DMS 273 (cell line): ENCODE measurements at regions not wholly inside any gene's neighbourhood (a gene's known extent, or its start where the extent isn't known, plus 50 kb on each side); places are given as distances from the start of the nearest gene placed in this dataset.
"Not testable (repeated sequence)": the region's sequence is repeated elsewhere in the genome, so short reads cannot be mapped to it uniquely, and the experiment has no call there.

Source experiments
- DNase-seq: peaks from one replicate; lab custom pipeline; 2025; ENCODE audit not compliant: unreplicated experiment; lab: John Stamatoyannopoulos, UW

DNA sequence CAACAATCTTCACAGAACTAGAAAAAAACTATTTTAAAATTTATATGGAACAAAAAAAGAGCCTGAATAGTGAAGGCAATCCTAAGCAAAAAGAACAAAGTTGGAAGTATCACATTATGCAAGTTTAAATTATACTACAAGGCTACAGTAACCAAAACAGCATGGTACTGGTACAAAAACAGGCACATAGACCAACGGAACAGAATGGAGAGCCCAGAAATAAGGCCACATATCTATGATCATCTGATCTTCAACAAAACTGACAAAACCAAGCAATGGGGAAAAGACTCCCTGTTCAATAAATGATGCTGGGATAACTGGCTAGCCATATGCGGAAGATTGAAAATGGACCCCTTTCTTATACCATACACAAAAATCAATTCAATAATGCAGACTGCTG is 74.4 kb upstream of the RTN4 start:
- DNase-seq = not testable (repeated sequence)

DNA sequence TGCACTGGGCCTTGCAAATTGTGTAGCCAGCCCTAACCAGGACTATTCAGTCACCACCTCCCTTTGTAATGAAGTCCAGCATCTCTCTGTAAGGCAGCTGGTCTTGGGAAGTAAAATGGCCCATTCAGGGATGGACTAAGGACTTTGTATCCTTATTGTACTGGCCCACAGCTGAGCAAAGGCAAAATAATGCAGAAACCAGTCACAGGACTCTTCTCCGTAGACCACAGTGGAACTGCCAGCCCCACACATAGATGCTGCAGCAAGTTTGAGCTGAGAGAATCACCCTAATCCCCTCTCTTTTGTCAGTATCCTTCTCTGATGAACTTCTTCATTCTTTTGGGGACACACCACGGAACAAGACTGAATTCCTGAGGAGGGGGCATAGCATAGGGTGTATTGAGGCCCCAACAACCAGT is 73.6 kb upstream of the RTN4 start:
- no peak for DNase-seq

DNA sequence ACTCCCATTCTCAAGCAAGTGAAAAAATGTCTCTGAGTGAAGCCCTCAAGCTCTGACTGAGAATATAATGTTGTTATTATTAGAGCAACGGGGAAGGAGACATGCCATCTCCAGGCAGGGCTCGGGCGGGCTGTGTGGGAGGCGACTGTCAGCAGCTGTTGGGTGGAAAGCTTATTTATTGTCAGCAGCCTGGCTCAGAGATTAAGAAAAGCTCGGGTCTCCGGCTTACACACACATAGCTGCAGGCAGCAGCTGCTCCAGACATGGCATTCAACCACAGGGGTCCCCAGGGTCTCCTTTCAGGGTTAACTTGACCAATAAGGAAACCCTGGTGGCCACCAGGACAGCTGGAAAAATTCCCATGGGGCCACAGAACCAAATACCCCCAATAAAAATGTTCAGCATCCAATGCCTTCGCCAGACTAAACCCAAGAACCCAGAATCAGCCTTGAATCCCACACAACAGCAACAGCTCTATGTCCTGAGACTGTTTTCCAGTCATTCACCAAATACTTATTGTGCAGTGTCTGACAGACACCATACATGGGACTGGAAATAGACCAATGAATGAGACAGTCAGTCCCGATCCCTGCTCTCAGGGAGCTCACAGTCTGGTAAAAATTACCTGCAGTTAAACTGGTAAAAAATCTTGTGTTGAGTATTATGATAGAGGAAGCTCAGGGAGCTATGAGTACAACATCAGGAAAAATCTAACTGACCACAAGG is 70.5 kb upstream of the RTN4 start:
- DNase-seq = peak; percentile 95

DNA sequence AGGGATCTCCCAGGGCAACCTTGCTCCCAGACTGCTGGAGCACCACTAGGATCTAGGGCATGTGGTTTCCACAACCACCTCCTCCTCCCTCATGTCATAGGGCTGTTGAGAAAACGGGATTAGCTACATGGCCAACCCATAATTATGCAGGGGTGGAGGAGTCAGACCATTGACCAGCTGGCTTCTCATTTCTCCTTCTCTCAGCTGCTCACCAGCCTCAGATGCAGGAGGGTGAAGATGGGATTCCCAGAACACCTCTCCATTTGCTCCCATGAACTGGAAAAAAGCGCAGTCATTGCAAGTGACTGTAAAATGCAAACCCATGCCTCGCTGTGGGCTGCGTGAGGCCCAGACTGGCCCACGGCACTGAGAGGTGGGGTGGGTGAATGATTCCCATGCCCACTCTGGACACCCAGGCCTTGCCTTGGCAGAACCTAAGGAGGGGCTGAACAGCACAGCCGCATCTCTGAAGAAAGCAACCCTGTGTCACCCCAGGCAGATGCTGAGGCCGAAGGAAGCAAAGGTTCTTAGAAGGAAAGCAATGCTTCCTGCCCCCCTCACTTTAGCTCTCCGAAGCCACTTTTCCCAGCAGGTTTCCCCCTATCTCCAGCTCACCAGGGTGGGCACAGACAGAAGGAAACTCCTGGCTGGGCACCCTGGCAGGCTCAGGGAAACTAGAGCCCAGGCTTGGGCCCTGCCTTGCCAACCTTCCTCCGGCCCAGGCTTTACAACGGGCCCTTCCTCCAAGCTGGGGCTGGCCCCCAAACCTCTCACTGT is 69.6 kb upstream of the RTN4 start:
- peak; percentile 92 for DNase-seq

DNA sequence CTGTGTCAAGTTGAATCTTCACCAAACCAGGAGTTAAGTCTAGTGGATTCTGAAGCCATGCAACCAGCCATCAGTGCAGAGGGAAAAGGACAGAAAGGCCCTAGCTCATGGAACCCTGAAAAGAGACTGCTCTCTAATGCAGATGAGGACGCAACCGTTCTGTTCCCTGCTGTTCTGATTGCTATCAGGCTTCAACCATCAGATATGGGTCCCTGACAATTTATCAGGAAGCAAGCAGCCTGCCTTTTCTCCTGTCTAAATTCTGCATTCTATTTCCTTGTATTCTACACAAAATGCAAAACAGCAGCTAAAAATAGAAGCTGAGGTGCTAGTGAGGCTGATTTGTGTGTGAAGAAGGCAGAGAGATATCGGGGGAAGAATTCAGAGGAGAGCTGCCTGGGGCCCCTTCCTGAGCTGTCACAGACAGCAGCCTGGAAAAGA is 68.4 kb upstream of the RTN4 start:
- DNase-seq = no peak

DNA sequence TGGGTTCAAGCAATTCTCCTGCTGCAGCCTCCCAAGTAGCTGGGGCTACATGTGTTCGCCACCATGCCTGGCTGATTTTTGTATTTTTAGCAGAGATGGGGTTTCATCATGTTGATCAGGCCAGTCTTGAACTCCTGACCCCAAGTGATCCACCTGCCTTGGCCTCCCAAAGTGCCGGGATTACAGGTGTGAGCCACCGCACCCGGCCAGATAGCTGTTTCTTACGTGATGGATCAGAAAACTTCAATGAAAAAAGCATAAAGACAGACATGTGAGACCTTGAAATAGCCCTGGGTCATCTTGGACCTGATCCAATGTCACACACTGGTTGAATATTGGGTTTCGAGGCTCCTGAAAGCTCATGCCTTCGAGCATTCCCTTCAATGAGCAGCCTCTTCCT is 66.7 kb upstream of the RTN4 start:
- DNase-seq = no peak

DNA sequence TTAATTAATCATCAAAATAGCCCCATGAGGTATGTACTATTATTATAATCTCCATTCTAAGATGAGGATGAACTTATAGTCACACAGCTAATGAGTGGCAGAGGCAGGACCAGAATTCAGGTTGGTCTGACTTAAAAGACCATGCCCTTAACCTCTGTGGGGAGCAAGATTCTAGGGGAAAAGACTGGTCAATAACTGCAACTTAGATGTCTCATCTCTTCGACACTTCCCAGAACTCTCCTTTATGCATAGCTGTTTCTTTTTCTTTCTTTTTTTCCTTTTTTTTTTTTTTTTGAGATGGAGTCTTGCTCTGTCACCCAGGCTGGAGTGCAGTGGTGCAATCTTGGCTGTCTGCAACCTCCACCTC is 66.3 kb upstream of the RTN4 start:
- no peak for DNase-seq

DNA sequence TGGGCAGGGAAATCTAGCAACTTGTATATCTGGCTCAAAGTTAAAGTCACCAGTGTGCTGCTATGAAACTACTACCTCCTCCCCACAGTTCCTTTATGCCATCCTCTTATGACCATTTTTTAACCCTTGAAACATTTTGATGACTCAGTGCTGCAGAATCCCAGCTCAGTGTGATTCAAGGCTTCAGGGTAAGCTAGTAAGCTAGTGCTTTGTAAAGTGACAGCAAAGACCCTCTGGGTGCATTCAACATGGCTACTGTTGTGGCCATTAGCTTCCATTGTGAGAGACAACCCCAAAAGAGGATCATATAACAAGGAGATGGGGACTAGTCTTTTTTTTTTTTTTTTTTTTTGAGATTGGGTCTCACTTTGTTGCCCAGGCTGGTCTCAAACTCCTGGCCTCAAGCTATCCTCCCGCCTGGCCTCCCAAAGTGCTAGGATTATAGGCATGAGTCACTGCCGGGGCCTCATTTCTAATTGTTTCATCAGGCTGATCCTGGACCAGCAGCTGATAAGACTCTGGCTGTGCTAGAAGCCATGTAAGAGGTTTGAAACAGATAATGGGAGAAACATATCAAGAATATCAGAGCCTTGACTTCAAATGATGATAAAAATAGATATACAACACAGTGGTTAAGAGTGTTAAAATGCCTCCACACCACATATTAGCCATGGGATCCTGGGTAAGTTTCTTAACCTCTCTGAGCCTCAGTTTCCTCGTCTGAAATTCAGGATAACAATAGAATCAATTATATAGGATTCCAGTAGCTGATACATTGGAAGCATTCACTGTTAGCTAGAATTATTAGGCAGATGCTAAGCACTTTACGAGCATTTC is 65.7 kb upstream of the RTN4 start:
- DNase-seq = no peak

DNA sequence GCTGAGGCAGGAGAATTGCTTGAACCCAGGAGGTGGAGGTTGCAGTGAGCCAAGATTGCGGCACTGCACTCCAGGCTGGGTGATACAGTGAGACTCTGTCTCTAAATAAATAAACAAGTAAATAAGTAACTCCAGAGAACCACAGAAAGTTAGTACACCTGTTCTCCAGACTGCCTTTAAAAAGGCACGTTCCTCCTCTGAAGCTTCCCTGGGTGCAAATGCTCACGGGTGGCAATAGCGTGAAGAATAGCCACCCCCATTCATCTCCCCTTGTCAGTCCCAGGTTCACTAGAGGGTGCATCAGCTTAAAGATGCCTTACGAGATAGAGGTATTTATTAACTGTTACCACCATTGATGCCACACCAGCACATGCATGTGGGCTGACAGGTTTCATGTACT is 64.3 kb upstream of the RTN4 start:
- no peak for DNase-seq

DNA sequence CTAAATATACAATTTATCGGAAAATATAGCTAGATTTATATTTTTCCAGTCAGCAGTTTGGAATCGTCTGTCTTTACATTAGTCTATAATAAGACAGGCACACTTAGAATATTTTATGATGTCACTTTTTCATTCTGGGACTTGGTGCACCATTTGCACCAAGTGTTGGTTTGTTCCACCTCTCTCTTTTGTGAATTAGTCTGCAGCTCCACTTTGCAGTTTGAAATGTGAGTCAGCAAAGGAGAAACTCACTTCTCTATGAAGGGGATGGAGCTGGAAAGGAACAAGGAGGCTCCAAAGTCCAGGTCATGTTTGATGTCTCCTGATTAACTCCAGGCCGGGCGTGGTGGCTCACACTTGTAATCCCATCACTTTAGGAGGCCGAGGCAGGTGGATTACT is 63.8 kb upstream of the RTN4 start:
- no peak for DNase-seq

DNA sequence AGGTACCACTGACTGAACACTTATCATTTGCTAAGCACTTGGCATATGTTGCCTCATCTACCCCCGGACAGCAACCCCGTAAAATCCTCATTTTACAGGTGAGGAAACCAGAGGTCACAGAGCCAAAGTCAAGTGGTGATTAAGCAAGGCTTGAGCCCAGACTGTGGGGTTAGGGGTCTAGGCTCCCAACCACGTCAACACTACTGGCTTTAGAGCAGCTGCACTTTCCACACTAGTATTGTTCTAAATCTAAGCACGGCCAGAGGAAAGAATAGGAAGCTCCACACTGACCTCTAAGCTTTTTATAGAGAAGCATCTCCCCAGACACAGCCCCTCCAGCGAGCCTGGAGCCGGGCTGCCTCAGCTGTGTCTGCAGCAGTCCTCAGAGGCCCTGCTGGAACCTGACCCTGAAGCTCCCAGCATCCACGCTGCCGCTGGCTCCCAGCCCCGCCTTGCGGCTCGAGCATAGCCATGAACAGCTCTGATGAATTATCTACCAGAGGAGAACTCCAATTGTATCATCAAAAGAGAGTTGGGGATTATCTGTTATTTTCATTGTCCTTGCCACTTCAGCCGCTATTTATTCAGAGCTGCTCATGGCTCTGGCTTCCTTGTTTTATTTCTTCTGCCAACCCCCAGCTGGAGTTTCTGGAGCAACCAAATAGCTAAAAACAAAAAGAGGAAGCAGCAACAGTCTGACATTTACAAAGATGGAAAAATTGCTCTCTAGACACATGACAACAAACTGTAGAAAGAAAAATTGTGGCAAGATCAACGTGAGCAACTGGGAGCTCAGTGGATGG is 62.2 kb upstream of the RTN4 start:
- DNase-seq = peak; percentile 68

DNA sequence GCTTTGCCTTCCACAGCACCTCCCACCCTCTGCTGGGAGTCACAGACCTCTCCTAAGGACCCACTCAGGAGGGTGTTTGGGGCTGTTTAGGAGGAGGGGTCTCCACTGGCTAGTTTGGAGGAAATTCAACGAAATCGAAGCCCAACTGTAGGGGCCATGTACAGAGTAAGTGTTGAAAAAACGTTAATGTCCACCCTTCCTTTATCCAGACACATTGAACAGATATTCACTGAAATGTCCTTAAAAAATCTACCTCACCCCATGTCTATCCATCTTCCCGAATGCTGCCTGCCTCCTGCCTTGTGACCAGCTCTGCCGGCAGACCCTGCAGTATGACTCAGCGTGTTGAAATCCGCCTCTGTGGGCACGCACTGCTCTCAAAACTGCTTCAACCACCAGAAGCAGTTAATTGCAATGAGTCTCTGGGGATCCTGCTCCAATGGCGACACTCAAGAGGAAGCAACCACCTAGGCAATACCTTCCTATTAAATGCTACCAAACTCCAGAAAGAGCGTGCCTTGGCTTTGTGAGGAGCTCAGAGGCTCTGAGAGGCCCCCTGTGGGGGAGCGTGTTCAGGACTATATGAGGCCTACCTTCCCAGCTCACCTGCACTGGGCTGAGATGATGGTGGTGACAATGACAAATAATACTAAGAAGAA is 61.4 kb upstream of the RTN4 start:
- peak; percentile 88 for DNase-seq

DNA sequence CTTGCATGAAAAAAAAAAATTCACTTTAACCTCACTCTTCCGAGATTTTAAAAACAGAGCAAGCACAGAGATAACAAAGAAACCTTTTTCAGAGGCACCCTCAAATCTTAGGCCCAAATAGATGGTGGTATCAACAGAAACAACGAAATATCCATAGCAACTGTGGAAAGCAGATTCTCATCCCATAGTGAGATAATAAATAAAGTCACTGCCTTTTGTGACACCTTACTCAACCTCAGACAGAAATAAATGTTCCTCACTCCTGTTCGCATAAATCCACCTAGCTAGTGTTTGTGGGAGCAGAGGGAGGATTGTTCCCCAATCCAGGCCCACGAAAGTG is 60.9 kb upstream of the RTN4 start:
- DNase-seq = no peak

DNA sequence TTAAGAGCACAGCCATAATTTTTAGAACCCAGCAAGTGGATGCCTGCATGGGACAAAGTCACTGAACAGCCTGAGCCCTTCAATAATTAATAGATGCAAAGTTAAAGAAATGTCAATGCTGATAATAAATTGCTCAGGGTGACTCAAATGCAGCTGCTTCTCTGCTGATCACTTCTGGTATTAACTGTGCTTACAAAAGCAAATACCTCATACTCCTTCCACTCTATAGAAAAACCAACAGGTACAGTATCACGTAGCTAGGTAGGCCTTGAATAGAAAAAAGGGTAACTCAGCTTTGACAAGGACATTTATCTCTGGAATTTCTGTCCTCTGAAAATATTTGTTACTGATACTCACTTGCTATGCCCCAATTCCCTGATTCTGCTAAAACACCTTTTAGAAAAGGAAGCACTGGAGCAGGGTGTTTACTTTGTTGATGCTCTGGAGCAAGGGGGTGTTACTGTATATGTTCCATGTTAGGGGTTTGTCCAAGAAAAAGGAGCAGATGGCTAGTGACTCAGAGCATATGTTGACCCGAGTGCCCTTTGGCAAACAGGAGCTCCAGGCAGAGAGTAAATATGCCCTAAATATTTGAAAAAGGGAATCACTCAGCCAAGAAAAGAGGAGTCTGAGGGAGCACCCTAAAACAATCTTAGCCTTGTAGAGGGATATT is 59.1 kb upstream of the RTN4 start:
- DNase-seq = peak; percentile 92

DNA sequence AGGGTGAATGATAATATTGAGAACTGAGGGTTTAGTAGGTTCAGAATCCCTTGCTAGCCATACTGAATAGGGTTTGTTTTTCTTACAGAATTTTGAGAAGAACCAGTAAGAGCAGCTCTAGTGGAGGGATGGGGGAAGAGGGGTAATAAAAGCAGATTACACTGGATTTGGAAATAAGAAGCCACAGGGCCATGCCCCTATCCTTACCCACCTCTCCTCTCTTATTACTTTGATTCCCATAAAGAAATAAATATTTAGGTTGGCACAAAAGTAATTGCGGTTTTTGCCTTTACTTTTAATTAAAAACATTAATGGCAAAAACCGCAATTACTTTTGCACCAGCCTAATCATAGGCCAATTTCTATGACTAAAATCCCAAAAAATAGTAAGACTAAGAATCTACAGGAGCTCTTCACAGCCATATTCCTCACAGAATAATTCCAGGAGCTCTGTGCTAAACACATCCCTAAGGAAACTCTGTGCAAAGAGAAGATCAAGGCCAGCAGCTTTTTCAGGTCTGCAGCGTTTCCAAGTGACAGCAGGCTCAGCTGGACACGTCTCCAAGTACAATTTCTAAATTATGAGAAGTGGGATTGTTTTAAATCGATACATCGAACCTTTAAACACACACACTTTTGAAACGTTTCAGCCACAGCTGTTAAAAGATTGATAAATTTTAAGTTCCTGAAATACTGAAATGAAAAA is 58.4 kb upstream of the RTN4 start:
- peak; percentile 45 for DNase-seq

DNA sequence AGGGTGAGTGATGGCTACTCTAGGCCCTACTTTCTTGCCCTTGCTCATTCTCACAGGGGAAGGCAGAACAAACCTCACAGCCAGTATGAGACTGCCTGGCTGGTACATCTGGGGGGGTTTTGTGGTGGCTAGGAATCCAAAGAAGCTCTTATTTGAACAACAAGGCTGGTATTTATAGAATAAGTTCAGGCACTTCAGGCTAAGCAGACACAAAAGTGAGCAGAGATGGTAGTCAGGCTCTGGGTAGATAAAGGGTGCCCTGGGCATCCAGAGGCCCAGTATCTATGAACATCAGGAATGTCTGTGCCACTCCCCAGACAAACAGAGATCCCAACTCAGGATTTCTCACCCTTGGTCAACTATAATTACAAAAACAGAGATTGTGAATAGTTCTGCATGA is 57.2 kb upstream of the RTN4 start:
- no peak for DNase-seq

DNA sequence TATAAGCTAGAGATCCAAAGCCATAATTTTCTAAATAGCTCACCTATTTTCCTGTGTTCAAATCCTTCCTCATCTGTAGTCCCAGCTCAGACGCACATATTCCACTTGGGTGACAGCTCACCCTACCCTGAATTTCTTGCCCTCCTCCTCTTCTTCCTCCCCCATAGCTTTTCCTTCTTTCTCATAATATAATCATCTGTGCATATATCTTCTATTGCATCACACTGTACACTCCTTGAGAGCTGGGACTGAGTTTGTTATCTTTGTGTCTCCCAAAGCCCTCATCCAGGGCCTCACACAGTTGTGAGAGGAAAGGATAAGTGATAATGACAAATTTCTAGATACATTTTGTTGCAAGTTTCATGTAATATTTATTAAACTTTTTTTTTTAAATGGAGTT is 55.9 kb upstream of the RTN4 start:
- DNase-seq = no peak

DNA sequence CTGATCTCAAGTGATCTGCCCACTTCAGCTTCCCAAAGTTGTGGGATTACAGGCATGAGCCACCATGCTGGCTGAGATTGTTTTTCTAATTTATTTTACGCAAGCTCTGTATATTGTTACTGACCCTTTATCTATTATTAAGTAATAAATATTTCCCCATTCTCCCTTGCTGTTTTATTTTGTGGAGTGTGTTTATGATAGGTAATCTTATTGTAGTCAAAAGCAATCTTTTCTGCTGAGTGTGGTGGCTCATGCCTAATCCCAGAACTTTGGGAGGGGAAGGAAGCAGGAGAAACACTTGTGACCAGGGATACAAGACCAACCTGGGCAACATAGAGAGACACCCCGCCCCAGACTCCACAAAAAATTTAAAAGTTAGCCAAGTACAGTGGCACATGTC is 55.2 kb upstream of the RTN4 start:
- no peak for DNase-seq

DNA sequence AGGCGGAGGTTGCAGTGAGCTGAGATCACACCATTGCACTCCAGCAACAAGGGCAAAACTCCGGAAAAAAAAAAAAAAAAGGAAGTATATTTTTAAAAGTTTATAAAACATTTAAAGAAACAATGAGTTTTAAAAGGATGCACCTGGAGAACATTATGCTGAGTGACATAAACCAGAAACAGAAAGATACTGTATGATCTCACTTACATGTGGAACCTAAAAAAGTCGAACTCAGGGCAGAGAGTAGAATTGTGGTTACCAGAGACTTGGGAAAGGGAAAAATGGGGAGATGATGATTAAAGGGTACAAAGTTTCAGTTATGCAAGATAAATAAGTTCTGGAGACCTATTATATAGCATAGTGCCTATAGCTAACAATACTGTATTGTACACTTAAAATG is 52.8 kb upstream of the RTN4 start:
- DNase-seq = no peak
